ENCODE measurements at regions not wholly inside any gene's neighbourhood (a gene's known extent, or its start where the extent isn't known, plus 50 kb on each side); places are given as distances from the start of the nearest gene placed in this dataset.

DNA sequence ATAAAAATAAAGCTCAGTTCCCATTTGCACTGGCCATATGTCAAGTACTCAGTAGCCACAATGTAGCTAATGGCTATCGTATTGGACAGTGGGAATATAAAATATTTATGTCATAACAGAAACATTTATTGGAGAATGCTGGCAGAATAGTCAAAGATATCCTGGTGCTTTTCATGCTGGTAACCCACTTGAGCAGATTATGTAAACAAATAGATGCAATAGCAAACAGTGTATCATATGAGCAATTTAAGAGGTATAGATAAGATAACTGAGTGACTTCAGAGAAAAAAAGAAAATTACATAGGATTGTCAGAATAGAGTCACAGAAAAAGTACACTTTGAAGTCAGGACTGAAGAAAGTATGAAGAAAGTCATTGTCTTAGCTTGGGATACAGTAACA, 426.6 kb downstream of the NDFIP2 start:
- Mint-ChIP-seq H3K4me3 (no peak overlapping the region), H3K27ac (no peak overlapping the region), H3K27me3 (ENCODE audit: insufficient read depth) (no peaks in the 10 kb centered on the region), H3K4me1 (ENCODE audit: low read depth) (peaks cover 26% of the 10 kb centered on the region), H3K36me3 (ENCODE audit: low read depth) (no peaks in the 10 kb centered on the region), H3K9me3 (no peaks in the 10 kb centered on the region)
- TF ChIP-seq, protein P1, sequence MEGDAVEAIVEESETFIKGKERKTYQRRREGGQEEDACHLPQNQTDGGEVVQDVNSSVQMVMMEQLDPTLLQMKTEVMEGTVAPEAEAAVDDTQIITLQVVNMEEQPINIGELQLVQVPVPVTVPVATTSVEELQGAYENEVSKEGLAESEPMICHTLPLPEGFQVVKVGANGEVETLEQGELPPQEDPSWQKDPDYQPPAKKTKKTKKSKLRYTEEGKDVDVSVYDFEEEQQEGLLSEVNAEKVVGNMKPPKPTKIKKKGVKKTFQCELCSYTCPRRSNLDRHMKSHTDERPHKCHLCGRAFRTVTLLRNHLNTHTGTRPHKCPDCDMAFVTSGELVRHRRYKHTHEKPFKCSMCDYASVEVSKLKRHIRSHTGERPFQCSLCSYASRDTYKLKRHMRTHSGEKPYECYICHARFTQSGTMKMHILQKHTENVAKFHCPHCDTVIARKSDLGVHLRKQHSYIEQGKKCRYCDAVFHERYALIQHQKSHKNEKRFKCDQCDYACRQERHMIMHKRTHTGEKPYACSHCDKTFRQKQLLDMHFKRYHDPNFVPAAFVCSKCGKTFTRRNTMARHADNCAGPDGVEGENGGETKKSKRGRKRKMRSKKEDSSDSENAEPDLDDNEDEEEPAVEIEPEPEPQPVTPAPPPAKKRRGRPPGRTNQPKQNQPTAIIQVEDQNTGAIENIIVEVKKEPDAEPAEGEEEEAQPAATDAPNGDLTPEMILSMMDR (IDR thresholded peaks at IDR 0.05): no peak
- no peak for DNase-seq

DNA sequence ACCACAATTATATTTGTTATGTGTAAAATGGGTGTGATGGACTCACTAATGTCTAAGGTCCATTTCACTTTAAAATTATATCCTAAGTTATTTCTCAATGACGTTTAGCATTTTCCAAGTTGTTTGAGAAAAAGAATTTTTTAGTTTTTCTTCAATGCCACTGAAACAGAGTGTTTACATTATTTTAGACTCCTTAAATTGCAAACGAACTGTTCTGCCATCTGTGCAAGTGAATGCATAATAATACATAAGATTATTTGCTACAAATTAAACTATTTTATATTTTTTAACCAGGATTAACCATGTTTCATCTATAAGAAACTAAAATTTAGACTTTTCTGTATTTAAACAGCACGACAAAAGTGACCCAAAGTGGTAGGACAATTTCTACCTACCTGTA, 425.4 kb downstream of the NDFIP2 start:
- no peak for DNase-seq
- Mint-ChIP-seq H3K9me3 (no peaks in the 10 kb centered on the region), H3K4me3 (no peak overlapping the region), H3K36me3 (ENCODE audit: low read depth) (peaks cover 1% of the 10 kb centered on the region; the same call in 1 of the 2 replicates), H3K27ac (no peak overlapping the region), H3K4me1 (ENCODE audit: low read depth) (peaks cover 31% of the 10 kb centered on the region), H3K27me3 (ENCODE audit: insufficient read depth) (no peaks in the 10 kb centered on the region)
- TF ChIP-seq, protein P1 (IDR thresholded peaks at IDR 0.05): no peak

DNA sequence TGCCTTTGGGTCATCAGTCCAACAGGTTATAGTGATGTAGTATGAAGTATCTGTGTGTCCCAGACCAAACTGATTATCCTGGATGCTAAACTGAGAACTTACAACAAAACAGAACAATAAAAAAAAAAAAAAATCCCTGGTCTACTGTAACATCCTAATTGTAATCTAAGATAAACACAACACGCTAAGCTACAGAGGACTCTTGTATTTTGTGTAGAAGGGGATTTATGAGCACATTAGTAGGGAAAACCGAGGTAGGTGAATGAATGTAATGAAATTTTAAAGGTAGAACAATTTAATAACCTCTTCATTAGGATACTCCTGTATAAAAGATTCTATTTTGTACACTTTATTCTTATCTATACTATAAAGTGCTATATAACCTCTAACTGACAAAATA, 424.1 kb downstream of the NDFIP2 start:
- no peaks in the 10 kb centered on the region for H3K9me3 Mint-ChIP-seq
- peaks cover 10% of the 10 kb centered on the region; the same call in 1 of the 2 replicates for H3K36me3 Mint-ChIP-seq (ENCODE audit: low read depth)
- TF ChIP-seq, protein P1 (IDR thresholded peaks at IDR 0.05): no peak
- no peak overlapping the region for H3K27ac Mint-ChIP-seq
- peaks cover 29% of the 10 kb centered on the region for H3K4me1 Mint-ChIP-seq (ENCODE audit: low read depth)
- DNase-seq: no peak
- no peak overlapping the region for H3K4me3 Mint-ChIP-seq
- no peaks in the 10 kb centered on the region for H3K27me3 Mint-ChIP-seq (ENCODE audit: insufficient read depth)

DNA sequence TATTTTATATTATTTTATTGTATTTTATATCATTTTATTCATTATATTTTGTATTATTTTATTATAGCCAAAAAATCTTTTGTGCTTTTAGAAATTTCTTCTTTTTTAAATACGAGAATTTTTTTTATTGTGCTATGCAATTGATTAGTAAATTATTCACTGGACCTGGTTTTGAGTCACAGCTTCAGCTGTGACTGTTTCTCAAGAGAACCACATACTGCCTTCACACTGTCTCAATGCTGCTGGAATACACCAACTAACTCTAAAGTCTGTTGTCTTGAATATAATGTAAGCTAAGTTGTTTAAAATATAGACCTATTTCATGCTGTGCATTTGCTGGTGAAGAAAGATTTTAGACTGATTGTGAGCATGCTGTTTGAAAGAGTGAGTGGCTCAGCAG, 423.6 kb downstream of the NDFIP2 start:
- no peak overlapping the region for H3K27ac Mint-ChIP-seq
- no peaks in the 10 kb centered on the region for H3K9me3 Mint-ChIP-seq
- H3K27me3 Mint-ChIP-seq (ENCODE audit: insufficient read depth): no peaks in the 10 kb centered on the region
- no peak overlapping the region for H3K4me3 Mint-ChIP-seq
- H3K4me1 Mint-ChIP-seq (ENCODE audit: low read depth): peaks cover 29% of the 10 kb centered on the region
- TF ChIP-seq, protein P1 (IDR thresholded peaks at IDR 0.05): no peak
- no peak for DNase-seq
- H3K36me3 Mint-ChIP-seq (ENCODE audit: low read depth): peaks cover 10% of the 10 kb centered on the region; the same call in 1 of the 2 replicates

DNA sequence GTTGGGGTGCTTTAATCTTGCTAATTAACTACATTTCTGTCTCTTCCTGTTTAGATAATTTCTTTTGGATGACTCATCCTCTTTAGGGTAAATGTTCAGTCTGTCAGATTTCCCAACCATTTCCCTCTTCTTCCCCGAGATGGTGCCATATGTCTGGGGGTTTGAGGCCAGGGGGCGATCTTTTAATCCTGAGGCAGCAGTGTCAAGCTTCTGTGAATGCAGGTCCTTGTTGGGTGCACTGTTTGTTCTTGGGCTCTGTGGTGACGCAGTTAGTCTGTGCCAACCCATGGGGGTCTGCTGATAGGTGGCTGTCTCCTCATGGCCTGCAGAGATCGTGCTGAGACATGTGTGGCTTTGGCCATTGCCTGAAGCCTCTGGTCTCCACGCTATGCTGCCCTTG, 420.4 kb downstream of the NDFIP2 start:
- Mint-ChIP-seq H3K4me1 (ENCODE audit: low read depth) (peaks cover 36% of the 10 kb centered on the region), H3K36me3 (ENCODE audit: low read depth) (peaks cover 10% of the 10 kb centered on the region; the same call in 1 of the 2 replicates), H3K27ac (no peak overlapping the region), H3K9me3 (no peaks in the 10 kb centered on the region), H3K4me3 (no peak overlapping the region), H3K27me3 (ENCODE audit: insufficient read depth) (no peaks in the 10 kb centered on the region)
- TF ChIP-seq, protein P1 (IDR thresholded peaks at IDR 0.05): peak; percentile 53
- peak; percentile 5 for DNase-seq

DNA sequence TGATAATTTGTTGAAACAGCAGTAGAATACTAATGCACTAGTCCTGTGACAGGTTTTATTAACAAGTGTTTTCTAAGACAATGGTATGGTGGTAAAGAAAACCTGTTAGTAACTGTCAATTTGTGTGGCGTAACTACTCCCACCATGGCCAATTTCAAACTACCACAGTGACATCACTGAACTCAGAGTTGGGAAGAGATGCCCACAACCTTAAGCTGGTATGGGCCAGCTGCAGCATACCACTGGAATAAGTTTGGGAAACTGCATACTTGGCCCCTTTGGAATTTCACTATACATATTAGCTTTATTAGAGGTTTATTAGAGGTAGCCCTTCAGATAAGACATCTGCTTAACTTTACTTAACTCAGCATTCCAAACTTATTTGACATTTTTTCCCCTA, 419.4 kb downstream of the NDFIP2 start:
- Mint-ChIP-seq H3K27ac (no peak overlapping the region), H3K4me1 (ENCODE audit: low read depth) (peaks cover 36% of the 10 kb centered on the region), H3K27me3 (ENCODE audit: insufficient read depth) (no peaks in the 10 kb centered on the region), H3K36me3 (ENCODE audit: low read depth) (peaks cover 10% of the 10 kb centered on the region; the same call in 1 of the 2 replicates), H3K9me3 (no peaks in the 10 kb centered on the region), H3K4me3 (no peak overlapping the region)
- TF ChIP-seq, protein P1 (IDR thresholded peaks at IDR 0.05): no peak
- no peak for DNase-seq

Data from HFFc6 (cell line).